HEK293 (cell line): ENCODE measurements at regions not wholly inside any gene's neighbourhood (a gene's known extent, or its start where the extent isn't known, plus 50 kb on each side); places are given as distances from the start of the nearest gene placed in this dataset.

Experiments
- BCL11B ChIP-seq: fragments of 450-650 bp; formaldehyde crosslinking; IDR thresholded peaks from 2 replicates; pipeline ENCODE4 v1.5.1; 2016; ENCODE audit warnings: low read depth, missing biosample characterization, missing genetic modification characterization
- EGR2 ChIP-seq: fragments of 450-650 bp; formaldehyde crosslinking; IDR thresholded peaks from 2 replicates; pipeline ENCODE4 v1.5.1; 2016; ENCODE audit warnings: low read depth, missing biosample characterization, missing genetic modification characterization
- ELK4 ChIP-seq: IDR thresholded peaks from 2 replicates; pipeline ENCODE4 v1.6.1; 2011; ENCODE audit warnings: mild to moderate bottlenecking, low read depth, low read length, borderline replicate concordance
- GLI4 ChIP-seq: fragments of 450-650 bp; formaldehyde crosslinking; IDR thresholded peaks from 2 replicates; pipeline ENCODE4 v1.5.1; 2016; ENCODE audit warnings: missing biosample characterization, missing genetic modification characterization
- HIC1 ChIP-seq: fragments of 450-650 bp; formaldehyde crosslinking; IDR thresholded peaks from 2 replicates; pipeline ENCODE4 v1.5.1; 2016; ENCODE audit warnings: missing biosample characterization, missing genetic modification characterization
- KLF1 ChIP-seq: fragments of 450-650 bp; formaldehyde crosslinking; IDR thresholded peaks from 2 replicates; pipeline ENCODE4 v1.5.1; 2016; ENCODE audit warnings: missing biosample characterization, missing genetic modification characterization
- KLF8 ChIP-seq: fragments of 450-650 bp; formaldehyde crosslinking; IDR thresholded peaks from 2 replicates; pipeline ENCODE4 v1.5.1; 2016; ENCODE audit warnings: missing biosample characterization, missing genetic modification characterization
- MYNN ChIP-seq: fragments of 450-650 bp; formaldehyde crosslinking; IDR thresholded peaks from 2 replicates; pipeline ENCODE4 v1.5.1; 2016; ENCODE audit warnings: missing biosample characterization, missing genetic modification characterization, borderline replicate concordance
- SP2 ChIP-seq: fragments of 450-650 bp; formaldehyde crosslinking; IDR thresholded peaks from 2 replicates; pipeline ENCODE4 v1.5.1; 2016; ENCODE audit warnings: missing biosample characterization, missing genetic modification characterization
- TSHZ1 ChIP-seq: fragments of 450-650 bp; formaldehyde crosslinking; IDR thresholded peaks from 2 replicates; pipeline ENCODE4 v1.5.1; 2016; ENCODE audit warnings: missing biosample characterization, missing genetic modification characterization, borderline replicate concordance
- ZBTB1 ChIP-seq: fragments of 450-650 bp; formaldehyde crosslinking; IDR thresholded peaks from 2 replicates; pipeline ENCODE4 v1.5.1; 2016; ENCODE audit warnings: missing biosample characterization, missing genetic modification characterization
- ZNF10 ChIP-seq: fragments of 450-650 bp; formaldehyde crosslinking; IDR thresholded peaks from 2 replicates; pipeline ENCODE4 v1.5.1; 2017; ENCODE audit warnings: missing biosample characterization, missing genetic modification characterization
- ZNF146 ChIP-seq: fragments of 450-650 bp; formaldehyde crosslinking; IDR thresholded peaks from 2 replicates; pipeline ENCODE4 v1.5.1; 2016; ENCODE audit warnings: missing biosample characterization, missing genetic modification characterization
- ZNF155 ChIP-seq: fragments of 450-650 bp; formaldehyde crosslinking; IDR thresholded peaks from 2 replicates; pipeline ENCODE4 v1.5.1; 2016; ENCODE audit warnings: missing biosample characterization, missing genetic modification characterization
- ZNF23 ChIP-seq: fragments of 450-650 bp; formaldehyde crosslinking; IDR thresholded peaks from 2 replicates; pipeline ENCODE4 v1.5.1; 2016; ENCODE audit warnings: missing biosample characterization, missing genetic modification characterization, borderline replicate concordance
- ZNF239 ChIP-seq: fragments of 450-650 bp; formaldehyde crosslinking; IDR thresholded peaks from 2 replicates; pipeline ENCODE4 v1.5.1; 2016; ENCODE audit warnings: missing biosample characterization, missing genetic modification characterization
- ZNF24 ChIP-seq: fragments of 450-650 bp; formaldehyde crosslinking; IDR thresholded peaks from 2 replicates; pipeline ENCODE4 v1.5.1; 2016; ENCODE audit warnings: missing biosample characterization, missing genetic modification characterization
- ZNF248 ChIP-seq: fragments of 450-650 bp; formaldehyde crosslinking; IDR thresholded peaks from 2 replicates; pipeline ENCODE4 v1.5.1; 2017; ENCODE audit warnings: missing biosample characterization, missing genetic modification characterization
- ZNF302 ChIP-seq: fragments of 450-650 bp; formaldehyde crosslinking; IDR thresholded peaks from 2 replicates; pipeline ENCODE4 v1.5.1; 2016; ENCODE audit warnings: missing biosample characterization, missing genetic modification characterization, low read depth
- ZNF350 ChIP-seq: fragments of 450-650 bp; formaldehyde crosslinking; IDR thresholded peaks from 2 replicates; pipeline ENCODE4 v1.5.0; 2017; ENCODE audit warnings: missing biosample characterization, mild to moderate bottlenecking, missing genetic modification characterization
- ZNF37A ChIP-seq: fragments of 450-650 bp; IDR thresholded peaks from 2 replicates; pipeline ENCODE4 v1.5.1; 2018; ENCODE audit warnings: missing biosample characterization, missing genetic modification characterization
- ZNF404 ChIP-seq: fragments of 450-650 bp; formaldehyde crosslinking; IDR thresholded peaks from 2 replicates; pipeline ENCODE4 v1.5.1; 2017; ENCODE audit warnings: missing biosample characterization, missing genetic modification characterization
- ZNF530 ChIP-seq: fragments of 450-650 bp; formaldehyde crosslinking; IDR thresholded peaks from 2 replicates; pipeline ENCODE4 v1.5.1; 2016; ENCODE audit warnings: low read depth, missing biosample characterization, missing genetic modification characterization
- ZNF549 ChIP-seq: fragments of 450-650 bp; IDR thresholded peaks from 2 replicates; pipeline ENCODE4 v1.5.1; 2018; ENCODE audit warnings: missing biosample characterization, missing genetic modification characterization, mild to moderate bottlenecking, inconsistent platforms, moderate library complexity
- ZNF555 ChIP-seq: fragments of 450-650 bp; formaldehyde crosslinking; conservative IDR thresholded peaks from 2 replicates; pipeline ENCODE4 v1.5.1; 2017; ENCODE audit warnings: missing biosample characterization, mild to moderate bottlenecking, missing genetic modification characterization, inconsistent platforms
- ZNF560 ChIP-seq: fragments of 450-650 bp; formaldehyde crosslinking; IDR thresholded peaks from 2 replicates; pipeline ENCODE4 v1.5.1; 2017; ENCODE audit warnings: missing biosample characterization, missing genetic modification characterization, borderline replicate concordance
- ZNF571 ChIP-seq: fragments of 450-650 bp; formaldehyde crosslinking; IDR thresholded peaks from 2 replicates; pipeline ENCODE4 v1.5.0; 2017; ENCODE audit warnings: missing biosample characterization, missing genetic modification characterization
- ZNF596 ChIP-seq: fragments of 450-650 bp; IDR thresholded peaks from 2 replicates; pipeline ENCODE4 v1.5.0; 2018; ENCODE audit warnings: missing biosample characterization, mild to moderate bottlenecking, missing genetic modification characterization, moderate library complexity
- ZNF654 ChIP-seq: fragments of 450-650 bp; formaldehyde crosslinking; IDR thresholded peaks from 2 replicates; pipeline ENCODE4 v1.5.1; 2016; ENCODE audit warnings: low read depth, missing biosample characterization, missing genetic modification characterization
- ZNF660 ChIP-seq: fragments of 450-650 bp; IDR thresholded peaks from 2 replicates; pipeline ENCODE4 v1.5.1; 2018; ENCODE audit warnings: missing biosample characterization, mild to moderate bottlenecking, missing genetic modification characterization
- ZNF677 ChIP-seq: fragments of 450-650 bp; IDR thresholded peaks from 2 replicates; pipeline ENCODE4 v1.5.0; 2018; ENCODE audit warnings: missing biosample characterization, mild to moderate bottlenecking, missing genetic modification characterization, moderate library complexity
- ZNF707 ChIP-seq: fragments of 450-650 bp; formaldehyde crosslinking; IDR thresholded peaks from 2 replicates; pipeline ENCODE4 v1.5.1; 2016; ENCODE audit warnings: missing biosample characterization, missing genetic modification characterization
- ZNF768 ChIP-seq: fragments of 450-650 bp; formaldehyde crosslinking; IDR thresholded peaks from 2 replicates; pipeline ENCODE4 v1.5.1; 2018; ENCODE audit warnings: missing biosample characterization, mild to moderate bottlenecking, missing genetic modification characterization
- ZNF791 ChIP-seq: fragments of 450-650 bp; formaldehyde crosslinking; IDR thresholded peaks from 2 replicates; pipeline ENCODE4 v1.5.1; 2016; ENCODE audit warnings: missing biosample characterization, missing genetic modification characterization
- ZNF843 ChIP-seq: fragments of 450-650 bp; formaldehyde crosslinking; IDR thresholded peaks from 2 replicates; pipeline ENCODE4 v1.5.1; 2016; ENCODE audit warnings: missing biosample characterization, missing genetic modification characterization
- ZSCAN16 ChIP-seq: fragments of 450-650 bp; formaldehyde crosslinking; IDR thresholded peaks from 2 replicates; pipeline ENCODE4 v1.5.1; 2016; ENCODE audit warnings: missing biosample characterization, missing genetic modification characterization

GRCh38 chr12:64560396-64561301 is 49.6 kb upstream of the RASSF3 start (continued):
- TF ChIP-seq ZNF555 (tag by site-specific recombination), result no peak
- TF ChIP-seq KLF1 (tag by site-specific recombination), result peak; percentile 23
- TF ChIP-seq TSHZ1 (tag by site-specific recombination), result no peak
- no peak for TF ChIP-seq MYNN (tag by site-specific recombination)
- TF ChIP-seq ZNF350 (tag by site-specific recombination), result no peak
- no peak for TF ChIP-seq ELK4
- no peak for TF ChIP-seq ZNF571 (tag by site-specific recombination)
- TF ChIP-seq GLI4, result no peak
- peak; percentile 62 for TF ChIP-seq SP2 (tag by site-specific recombination)
- no peak for TF ChIP-seq ZNF302 (tag by site-specific recombination)
- TF ChIP-seq ZNF530 (tag by site-specific recombination), result no peak
- no peak for TF ChIP-seq ZNF677 (tag by site-specific recombination)
- TF ChIP-seq ZNF654 (tag by site-specific recombination), result no peak
- TF ChIP-seq ZNF707, result no peak
- TF ChIP-seq ZNF660 (tag by site-specific recombination), result no peak; the same call in 1 of the 2 replicates
- no peak for TF ChIP-seq ZNF596 (tag by site-specific recombination)
- no peak for TF ChIP-seq ZBTB1
- no peak for TF ChIP-seq ZNF10 (tag by site-specific recombination)
- no peak for TF ChIP-seq ZNF404 (tag by site-specific recombination)
- TF ChIP-seq ZNF791 (tag by site-specific recombination), result no peak
- peak; percentile 52; the same call in 1 of the 2 replicates for TF ChIP-seq KLF8 (tag by site-specific recombination)
- no peak for TF ChIP-seq ZNF768 (tag by site-specific recombination)
- no peak for TF ChIP-seq ZSCAN16
- no peak for TF ChIP-seq BCL11B (tag by site-specific recombination)
- no peak for TF ChIP-seq ZNF146 (tag by site-specific recombination)
- TF ChIP-seq ZNF248 (tag by site-specific recombination), result no peak
- TF ChIP-seq ZNF23, result no peak
- 0 out of 2 replicates have a peak, but pooled peaks have one; percentile 35 for TF ChIP-seq HIC1 (tag by site-specific recombination)
- no peak for TF ChIP-seq ZNF549
- no peak for TF ChIP-seq ZNF37A (tag by site-specific recombination)
- no peak for TF ChIP-seq ZNF155
- TF ChIP-seq ZNF843 (tag by site-specific recombination), result peak; percentile 64; the same call in 1 of the 2 replicates
- TF ChIP-seq ZNF24, result peak; percentile 55; the same call in 1 of the 2 replicates
- peak; percentile 73 for TF ChIP-seq EGR2
- no peak for TF ChIP-seq ZNF560 (tag by site-specific recombination)
- no peak for TF ChIP-seq ZNF239 (tag by site-specific recombination)
